ENCODE measurements at regions not wholly inside any gene's neighbourhood (a gene's known extent, or its start where the extent isn't known, plus 50 kb on each side); places are given as distances from the start of the nearest gene placed in this dataset.

DNA sequence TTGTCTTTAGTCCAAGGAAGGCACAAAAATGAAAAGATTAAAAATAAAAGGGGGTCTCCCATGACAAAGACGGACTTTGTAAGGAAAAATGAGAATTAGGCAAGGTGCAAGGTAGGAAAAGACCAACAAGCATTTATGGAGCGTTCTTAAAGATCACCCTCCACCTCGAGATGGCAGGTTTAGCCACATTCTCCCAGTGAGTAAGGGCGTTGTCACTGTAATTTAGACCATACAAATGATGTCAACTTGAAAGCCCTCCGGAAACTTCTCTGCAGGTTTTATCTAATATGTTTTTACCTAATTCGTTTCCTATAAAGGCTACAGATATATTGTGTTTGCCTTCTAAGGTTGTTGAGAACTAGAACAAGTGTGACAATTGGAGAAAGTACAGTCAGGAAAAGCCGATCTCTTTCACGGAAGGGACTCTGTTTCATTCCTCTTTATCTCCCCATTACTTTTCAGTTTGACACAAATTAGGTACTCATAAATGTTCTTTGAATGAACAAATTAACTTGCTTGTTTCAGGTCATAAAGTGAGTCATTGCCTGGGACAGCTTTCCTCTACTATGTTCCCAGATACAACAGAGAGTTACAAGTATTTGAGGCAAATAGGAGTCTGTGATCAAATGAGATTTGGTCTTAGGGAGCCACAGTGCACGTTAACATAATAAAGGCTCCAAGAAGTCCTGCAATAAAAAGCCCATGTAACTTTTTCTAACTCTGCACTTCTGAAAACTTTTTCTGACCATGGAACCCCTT, 102.6 kb upstream of the HABP2 start:
- Mint-ChIP-seq H3K27me3 (peaks cover 15% of the 10 kb centered on the region), H3K4me1 (ENCODE audit: low read depth) (no peaks in the 10 kb centered on the region), H3K36me3 (no peaks in the 10 kb centered on the region), H3K9me3 (no peaks in the 10 kb centered on the region), H3K27ac (no peak overlapping the region), H3K4me3 (no peak overlapping the region)
- intact Hi-C loops (cut with micrococcal nuclease), result no loop called here
- ChIA-PET CTCF (no interaction called here), POLR2A (no interaction called here)
- DNase-seq, result no peak

GRCh38 chr10:113450906-113451305, 101.9 kb upstream of the HABP2 start:
- ChIA-PET POLR2A (no interaction called here), CTCF (no interaction called here)
- Mint-ChIP-seq H3K36me3 (no peaks in the 10 kb centered on the region), H3K27ac (no peak overlapping the region), H3K4me3 (no peak overlapping the region), H3K27me3 (peaks cover 14% of the 10 kb centered on the region), H3K4me1 (ENCODE audit: low read depth) (no peaks in the 10 kb centered on the region), H3K9me3 (no peaks in the 10 kb centered on the region)
- intact Hi-C loops (cut with micrococcal nuclease), result no loop called here
- no peak for DNase-seq

DNA sequence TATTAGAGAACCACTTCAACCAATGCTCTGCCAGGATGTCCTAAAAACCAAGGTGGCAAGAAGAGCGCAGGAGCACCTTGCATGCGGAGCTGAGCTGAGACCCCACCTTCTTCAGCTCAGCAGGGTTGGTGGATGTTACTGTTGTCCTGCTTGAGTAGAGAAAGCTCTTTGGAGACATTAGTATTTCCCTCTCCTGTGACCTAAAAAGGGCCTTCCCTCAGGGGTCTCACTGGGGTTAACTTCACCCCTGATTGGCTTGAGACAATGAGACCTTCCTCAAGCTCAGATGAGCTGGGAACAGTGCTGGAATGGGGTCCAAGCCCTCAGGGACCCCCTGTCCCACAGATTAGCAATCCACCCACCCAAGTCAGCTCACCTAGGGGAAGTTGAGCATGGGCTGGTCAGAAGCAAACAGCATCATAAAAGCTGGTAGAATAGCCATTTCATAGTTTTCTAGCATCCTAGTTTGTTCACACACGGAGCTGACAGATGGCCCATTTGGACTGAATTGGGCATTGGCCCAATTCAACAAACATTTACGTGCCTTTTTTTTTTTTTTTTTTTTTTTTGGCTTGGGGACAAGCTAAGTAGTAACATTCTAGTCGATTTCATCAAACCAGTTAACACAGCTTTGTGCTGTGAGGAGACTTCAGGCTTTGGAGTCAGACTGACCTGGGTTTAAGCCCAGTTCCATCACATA, 100.6 kb upstream of the HABP2 start:
- H3K4me1 Mint-ChIP-seq (ENCODE audit: low read depth), result no peaks in the 10 kb centered on the region
- H3K27me3 Mint-ChIP-seq, result peaks cover 18% of the 10 kb centered on the region
- H3K4me3 Mint-ChIP-seq, result no peak overlapping the region
- no peak for DNase-seq
- no peak overlapping the region for H3K27ac Mint-ChIP-seq
- H3K9me3 Mint-ChIP-seq, result no peaks in the 10 kb centered on the region
- H3K36me3 Mint-ChIP-seq, result no peaks in the 10 kb centered on the region
- ChIA-PET CTCF (interaction anchor here (1.0 to 1.4 kb wide), 2 partner anchors 12 to 19 kb away, joined by 3 read pairs; no protein-coding TSS in a partner anchor), POLR2A (no interaction called here)
- intact Hi-C loops (cut with micrococcal nuclease), result no loop called here

GRCh38 chr10:113453351-113453750, 99.5 kb upstream of the HABP2 start:
- DNase-seq, result no peak
- CTCF ChIA-PET, result interaction anchor here (0.6 to 1.4 kb wide), 2 partner anchors 20 to 849 kb away, joined by 3 to 5 read pairs; no protein-coding TSS in a partner anchor
- H3K27me3 Mint-ChIP-seq, result peaks cover 18% of the 10 kb centered on the region
- no peak overlapping the region for H3K27ac Mint-ChIP-seq
- H3K4me1 Mint-ChIP-seq (ENCODE audit: low read depth), result no peaks in the 10 kb centered on the region
- H3K9me3 Mint-ChIP-seq, result no peaks in the 10 kb centered on the region
- intact Hi-C loops (cut with micrococcal nuclease), result no loop called here
- H3K4me3 Mint-ChIP-seq, result no peak overlapping the region
- POLR2A ChIA-PET, result no interaction called here
- H3K36me3 Mint-ChIP-seq, result no peaks in the 10 kb centered on the region

DNA sequence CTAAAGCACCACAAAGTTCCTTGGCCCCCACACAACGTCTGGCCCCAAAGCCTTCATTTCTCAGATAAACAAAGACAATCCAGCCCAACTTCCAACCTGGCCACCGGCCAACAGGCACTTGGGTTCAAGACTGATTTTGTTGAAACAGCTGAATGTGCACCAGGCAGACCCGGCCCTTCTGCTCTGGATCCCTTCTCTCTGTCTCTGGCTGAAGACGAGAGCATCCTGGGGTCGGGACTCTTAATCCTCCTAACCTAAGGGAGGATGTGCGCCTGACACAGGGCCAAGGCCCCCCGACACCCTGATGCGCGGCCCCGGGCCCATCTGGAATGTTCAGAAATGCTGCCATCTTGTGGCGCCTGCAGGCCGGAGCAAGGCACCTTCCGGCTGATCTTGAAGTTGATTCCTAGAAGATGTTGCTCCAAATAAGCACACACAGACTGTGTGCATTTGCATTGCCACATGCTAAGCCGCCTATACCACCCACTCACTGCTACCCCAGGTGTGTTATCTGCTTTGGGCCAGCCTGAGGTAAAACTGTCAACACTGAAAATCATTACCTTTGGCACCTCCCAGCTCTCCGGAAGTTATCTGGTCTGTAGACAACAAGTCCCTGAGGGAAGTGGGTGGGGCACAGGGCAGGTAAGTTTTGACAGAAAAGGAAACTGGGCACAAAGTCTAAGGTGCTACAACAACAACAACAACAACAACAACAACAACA, 98.4 kb upstream of the HABP2 start:
- CTCF ChIA-PET, result interaction anchor here (0.6 to 1.4 kb wide), 6 partner anchors 9 to 672 kb away, joined by 3 to 4 read pairs (median 3); no protein-coding TSS in a partner anchor
- intact Hi-C loops (cut with micrococcal nuclease), result no loop called here
- POLR2A ChIA-PET, result no interaction called here
- H3K4me1 Mint-ChIP-seq (ENCODE audit: low read depth), result no peaks in the 10 kb centered on the region
- no peak overlapping the region for H3K4me3 Mint-ChIP-seq
- H3K9me3 Mint-ChIP-seq, result no peaks in the 10 kb centered on the region
- peak; percentile 31 for DNase-seq
- no peak overlapping the region for H3K27ac Mint-ChIP-seq
- no peaks in the 10 kb centered on the region for H3K36me3 Mint-ChIP-seq
- peaks cover 23% of the 10 kb centered on the region for H3K27me3 Mint-ChIP-seq

DNA sequence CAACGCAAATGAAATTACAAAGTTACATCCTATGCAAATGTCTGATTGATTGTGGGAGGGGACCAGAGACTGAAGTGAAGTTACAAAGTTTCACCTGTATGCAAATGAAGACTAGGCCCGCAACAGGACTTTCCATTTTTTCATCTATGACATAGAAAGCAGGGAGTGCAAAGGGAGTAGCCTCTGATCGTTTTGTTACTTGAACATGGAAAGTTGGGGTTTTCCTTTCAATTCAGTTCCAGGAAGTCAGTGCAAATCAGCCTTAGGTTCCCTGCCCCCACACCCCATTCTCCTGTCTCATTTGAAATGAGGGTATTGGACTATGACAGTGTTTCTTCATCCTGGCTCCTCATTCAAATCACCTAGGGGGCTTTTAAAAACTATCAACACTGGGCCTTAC, 96.9 kb upstream of the HABP2 start:
- Mint-ChIP-seq H3K4me1 (ENCODE audit: low read depth) (no peaks in the 10 kb centered on the region), H3K27ac (no peak overlapping the region), H3K4me3 (no peak overlapping the region), H3K9me3 (no peaks in the 10 kb centered on the region), H3K36me3 (no peaks in the 10 kb centered on the region), H3K27me3 (peaks cover 23% of the 10 kb centered on the region)
- CTCF ChIA-PET, result no interaction called here
- no peak for DNase-seq
- intact Hi-C loops (cut with micrococcal nuclease), result no loop called here
- POLR2A ChIA-PET, result no interaction called here

GRCh38 chr10:113456741-113457140, 96.1 kb upstream of the HABP2 start:
- DNase-seq, result no peak
- H3K27me3 Mint-ChIP-seq, result peaks cover 24% of the 10 kb centered on the region
- H3K4me1 Mint-ChIP-seq (ENCODE audit: low read depth), result no peaks in the 10 kb centered on the region
- no peak overlapping the region for H3K27ac Mint-ChIP-seq
- H3K9me3 Mint-ChIP-seq, result no peaks in the 10 kb centered on the region
- no peaks in the 10 kb centered on the region for H3K36me3 Mint-ChIP-seq
- intact Hi-C loops (cut with micrococcal nuclease), result no loop called here
- ChIA-PET CTCF (no interaction called here), POLR2A (no interaction called here)
- H3K4me3 Mint-ChIP-seq, result no peak overlapping the region

DNA sequence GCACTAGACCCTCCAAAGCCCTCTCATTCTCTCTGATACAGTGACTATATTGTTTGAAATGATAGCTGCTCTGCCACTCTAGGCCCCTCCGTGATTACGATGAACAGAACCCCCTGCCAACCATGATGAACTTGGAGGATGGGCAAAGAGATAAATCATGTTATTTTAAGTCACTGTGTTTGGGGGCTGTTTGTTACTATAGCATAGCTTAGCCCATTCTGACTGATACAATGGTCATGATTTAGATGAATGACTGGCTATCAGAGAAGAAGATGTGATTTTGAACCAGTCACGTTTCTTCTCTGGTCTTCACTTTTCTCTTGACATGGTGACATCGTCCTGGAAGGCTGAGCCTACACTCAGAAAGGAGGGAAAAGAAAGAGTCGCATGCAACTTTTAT, 95.4 kb upstream of the HABP2 start:
- peaks cover 22% of the 10 kb centered on the region for H3K27me3 Mint-ChIP-seq
- no peak overlapping the region for H3K4me3 Mint-ChIP-seq
- CTCF ChIA-PET, result no interaction called here
- POLR2A ChIA-PET, result no interaction called here
- no peaks in the 10 kb centered on the region for H3K9me3 Mint-ChIP-seq
- H3K4me1 Mint-ChIP-seq (ENCODE audit: low read depth), result no peaks in the 10 kb centered on the region
- H3K36me3 Mint-ChIP-seq, result no peaks in the 10 kb centered on the region
- intact Hi-C loops (cut with micrococcal nuclease), result no loop called here
- no peak overlapping the region for H3K27ac Mint-ChIP-seq
- DNase-seq, result no peak

DNA sequence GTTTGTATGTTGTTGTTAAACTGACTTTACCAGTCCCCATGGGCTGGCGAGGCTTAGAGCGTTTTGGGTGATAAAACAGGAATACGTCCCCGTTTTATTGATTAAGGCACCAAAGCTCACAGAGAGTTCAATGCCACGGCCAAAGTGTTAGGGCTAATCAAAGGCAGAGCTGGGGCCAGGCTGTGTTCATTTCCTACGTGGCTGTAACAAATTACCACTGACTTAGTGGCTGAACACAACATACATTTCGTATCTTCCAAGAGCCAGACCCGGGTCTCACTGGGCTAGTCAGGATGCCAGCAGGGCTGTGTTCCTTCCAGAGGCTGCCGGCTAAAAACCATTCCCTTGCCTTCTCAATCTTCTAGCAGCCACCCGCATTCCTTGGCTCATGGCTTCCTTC, 94.4 kb upstream of the HABP2 start:
- POLR2A ChIA-PET, result no interaction called here
- H3K27ac Mint-ChIP-seq, result no peak overlapping the region
- H3K36me3 Mint-ChIP-seq, result no peaks in the 10 kb centered on the region
- intact Hi-C loops (cut with micrococcal nuclease), result no loop called here
- DNase-seq, result no peak
- no peaks in the 10 kb centered on the region for H3K9me3 Mint-ChIP-seq
- no peak overlapping the region for H3K4me3 Mint-ChIP-seq
- no peaks in the 10 kb centered on the region for H3K4me1 Mint-ChIP-seq (ENCODE audit: low read depth)
- CTCF ChIA-PET, result no interaction called here
- H3K27me3 Mint-ChIP-seq, result peaks cover 22% of the 10 kb centered on the region

GRCh38 chr10:113458944-113459343, 93.9 kb upstream of the HABP2 start:
- ChIA-PET CTCF (no interaction called here), POLR2A (no interaction called here)
- no peak overlapping the region for H3K4me3 Mint-ChIP-seq
- H3K36me3 Mint-ChIP-seq, result no peaks in the 10 kb centered on the region
- peaks cover 21% of the 10 kb centered on the region for H3K27me3 Mint-ChIP-seq
- no peak overlapping the region for H3K27ac Mint-ChIP-seq
- no peaks in the 10 kb centered on the region for H3K4me1 Mint-ChIP-seq (ENCODE audit: low read depth)
- no peaks in the 10 kb centered on the region for H3K9me3 Mint-ChIP-seq
- intact Hi-C loops (cut with micrococcal nuclease), result no loop called here
- no peak for DNase-seq

- Mint-ChIP-seq H3K9me3 (no peaks in the 10 kb centered on the region), H3K4me3 (no peak overlapping the region), H3K27me3 (peaks cover 20% of the 10 kb centered on the region), H3K4me1 (ENCODE audit: low read depth) (no peaks in the 10 kb centered on the region), H3K36me3 (no peaks in the 10 kb centered on the region), H3K27ac (no peak overlapping the region)
- intact Hi-C loops (cut with micrococcal nuclease), result no loop called here
- no peak for DNase-seq
- ChIA-PET POLR2A (no interaction called here), CTCF (no interaction called here)
Measured at GRCh38 chr10:113459626-113460280, 93.1 kb upstream of the HABP2 start.

DNA sequence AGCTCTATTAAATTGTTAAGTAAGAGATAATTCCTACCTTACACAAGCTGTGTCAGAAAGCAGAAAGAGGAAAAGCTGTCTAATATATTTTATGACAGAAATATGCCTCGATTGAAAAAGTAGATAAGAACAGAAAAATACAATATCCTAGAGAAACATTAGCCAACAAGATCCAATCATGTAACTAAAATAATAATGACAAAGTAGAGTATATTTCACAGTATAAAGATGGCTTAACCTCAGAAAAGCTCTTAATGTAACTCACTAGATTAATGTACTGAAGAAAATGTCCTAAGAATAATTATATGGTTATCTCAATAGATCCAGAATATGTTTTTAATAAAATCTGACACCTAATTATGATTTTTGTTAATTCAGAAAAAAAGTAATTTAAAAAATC, 89.8 kb upstream of the HABP2 start:
- peaks cover 14% of the 10 kb centered on the region for H3K27me3 Mint-ChIP-seq
- H3K4me3 Mint-ChIP-seq, result no peak overlapping the region
- DNase-seq, result no peak
- no peaks in the 10 kb centered on the region for H3K4me1 Mint-ChIP-seq (ENCODE audit: low read depth)
- H3K9me3 Mint-ChIP-seq, result no peaks in the 10 kb centered on the region
- ChIA-PET POLR2A (no interaction called here), CTCF (no interaction called here)
- no peaks in the 10 kb centered on the region for H3K36me3 Mint-ChIP-seq
- intact Hi-C loops (cut with micrococcal nuclease), result no loop called here
- no peak overlapping the region for H3K27ac Mint-ChIP-seq

Measured in activated CD4-positive, alpha-beta memory T cell treated with anti-CD3 and anti-CD28 coated beads for 36 hours (primary cell).